ENCODE measurements at regions not wholly inside any gene's neighbourhood (a gene's known extent, or its start where the extent isn't known, plus 50 kb on each side); places are given as distances from the start of the nearest gene placed in this dataset.

DNA sequence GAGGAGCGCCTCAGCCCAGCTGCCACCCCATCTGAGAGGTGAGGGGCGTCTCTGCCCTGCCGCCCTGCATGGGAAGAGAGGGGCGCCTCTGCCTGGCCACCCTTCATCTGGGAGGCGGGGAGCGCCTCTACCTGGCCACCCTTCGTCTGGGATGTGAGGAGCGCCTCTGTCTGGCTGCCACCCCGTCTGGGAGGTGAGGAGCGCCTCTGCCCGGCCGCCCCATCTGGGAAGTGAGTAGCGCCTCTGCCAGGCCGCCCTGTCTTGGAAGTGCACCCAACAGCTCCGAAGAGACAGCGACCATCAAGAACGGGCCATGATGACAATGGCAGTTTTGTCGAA lies 114.4 kb upstream of the CES5A start:
- 67% methylated on average over 18 of the region's 18 CpGs for WGBS (ENCODE audit: insufficient coverage, insufficient replicate concordance, low lambda C conversion rate, missing lambda C conversion rate)
- DNase-seq (ENCODE audit: low read depth, low spot score): no peak
- ATAC-seq: no peak
- Histone ChIP-seq H3K36me3 (ENCODE audit: control insufficient read depth in 2 of 2, insufficient read depth in 2 of 2, low read length in 1 of 2) (no peaks in the 10 kb centered on the region), H3K9ac (ENCODE audit: control insufficient read depth, insufficient read depth, low read length) (no peak overlapping the region), H3K79me2 (ENCODE audit: control insufficient read depth, insufficient read depth, low read length) (no peaks in the 10 kb centered on the region), H3K9me3 (replicated peaks; ENCODE audit: control insufficient read depth, insufficient read depth, low read length) (no peaks in the 10 kb centered on the region), H3K4me3 (no peak overlapping the region), H2AFZ (ENCODE audit: control insufficient read depth, low read depth, low read length) (no peak overlapping the region), H3K4me2 (ENCODE audit: control insufficient read depth, insufficient read depth) (no peak overlapping the region), H3K27me3 (replicated peaks in 1 of 2; ENCODE audit: control insufficient read depth in 2 of 2, insufficient read depth in 2 of 2, low read length in 1 of 2) (no peaks in the 10 kb centered on the region), H3K27ac (ENCODE audit: control insufficient read depth, insufficient read depth) (no peak overlapping the region), H3K4me1 (ENCODE audit: control insufficient read depth, insufficient read depth, low read length) (no peaks in the 10 kb centered on the region), H4K20me1 (ENCODE audit: control insufficient read depth, insufficient read depth) (no peaks in the 10 kb centered on the region)
- TF ChIP-seq SRF (IDR thresholded peaks at IDR 0.05; ENCODE audit: low read depth in 2 of 2, low read length in 2 of 2) (no peak), NR2C1 (IDR thresholded peaks at IDR 0.05) (no peak), HCFC1 (IDR thresholded peaks at IDR 0.05; ENCODE audit: low read length) (no peak), MXI1 (IDR thresholded peaks at IDR 0.05; ENCODE audit: low read depth, low read length) (no peak), TCF12 (IDR thresholded peaks at IDR 0.05; ENCODE audit: low read depth, low read length) (no peak), NR2F1 (conservative IDR thresholded peaks at IDR 0.05) (no peak), NFYA (IDR thresholded peaks at IDR 0.05; ENCODE audit: borderline replicate concordance, low read depth, low read length) (no peak), FOXK2 (IDR thresholded peaks at IDR 0.05) (no peak), MYB (IDR thresholded peaks at IDR 0.05; ENCODE audit: borderline replicate concordance, low read depth, low read length) (no peak), IRF4 (IDR thresholded peaks at IDR 0.05; ENCODE audit: low read depth, low read length) (no peak), RAD21 (IDR thresholded peaks at IDR 0.05; ENCODE audit: insufficient read depth, low read depth, low read length) (no peak), HDAC6 (IDR thresholded peaks at IDR 0.05; ENCODE audit: unreplicated experiment) (no peak), ATF7 (IDR thresholded peaks at IDR 0.05; ENCODE audit: low read depth) (no peak), BHLHE40 (IDR thresholded peaks at IDR 0.05; ENCODE audit: borderline replicate concordance in 1 of 2, low read depth in 2 of 2, low read length in 1 of 2) (no peak)
- TF ChIP-seq, protein P1, sequence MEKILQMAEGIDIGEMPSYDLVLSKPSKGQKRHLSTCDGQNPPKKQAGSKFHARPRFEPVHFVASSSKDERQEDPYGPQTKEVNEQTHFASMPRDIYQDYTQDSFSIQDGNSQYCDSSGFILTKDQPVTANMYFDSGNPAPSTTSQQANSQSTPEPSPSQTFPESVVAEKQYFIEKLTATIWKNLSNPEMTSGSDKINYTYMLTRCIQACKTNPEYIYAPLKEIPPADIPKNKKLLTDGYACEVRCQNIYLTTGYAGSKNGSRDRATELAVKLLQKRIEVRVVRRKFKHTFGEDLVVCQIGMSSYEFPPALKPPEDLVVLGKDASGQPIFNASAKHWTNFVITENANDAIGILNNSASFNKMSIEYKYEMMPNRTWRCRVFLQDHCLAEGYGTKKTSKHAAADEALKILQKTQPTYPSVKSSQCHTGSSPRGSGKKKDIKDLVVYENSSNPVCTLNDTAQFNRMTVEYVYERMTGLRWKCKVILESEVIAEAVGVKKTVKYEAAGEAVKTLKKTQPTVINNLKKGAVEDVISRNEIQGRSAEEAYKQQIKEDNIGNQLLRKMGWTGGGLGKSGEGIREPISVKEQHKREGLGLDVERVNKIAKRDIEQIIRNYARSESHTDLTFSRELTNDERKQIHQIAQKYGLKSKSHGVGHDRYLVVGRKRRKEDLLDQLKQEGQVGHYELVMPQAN (conservative IDR thresholded peaks at IDR 0.05): no peak
- TF ChIP-seq, protein P2, sequence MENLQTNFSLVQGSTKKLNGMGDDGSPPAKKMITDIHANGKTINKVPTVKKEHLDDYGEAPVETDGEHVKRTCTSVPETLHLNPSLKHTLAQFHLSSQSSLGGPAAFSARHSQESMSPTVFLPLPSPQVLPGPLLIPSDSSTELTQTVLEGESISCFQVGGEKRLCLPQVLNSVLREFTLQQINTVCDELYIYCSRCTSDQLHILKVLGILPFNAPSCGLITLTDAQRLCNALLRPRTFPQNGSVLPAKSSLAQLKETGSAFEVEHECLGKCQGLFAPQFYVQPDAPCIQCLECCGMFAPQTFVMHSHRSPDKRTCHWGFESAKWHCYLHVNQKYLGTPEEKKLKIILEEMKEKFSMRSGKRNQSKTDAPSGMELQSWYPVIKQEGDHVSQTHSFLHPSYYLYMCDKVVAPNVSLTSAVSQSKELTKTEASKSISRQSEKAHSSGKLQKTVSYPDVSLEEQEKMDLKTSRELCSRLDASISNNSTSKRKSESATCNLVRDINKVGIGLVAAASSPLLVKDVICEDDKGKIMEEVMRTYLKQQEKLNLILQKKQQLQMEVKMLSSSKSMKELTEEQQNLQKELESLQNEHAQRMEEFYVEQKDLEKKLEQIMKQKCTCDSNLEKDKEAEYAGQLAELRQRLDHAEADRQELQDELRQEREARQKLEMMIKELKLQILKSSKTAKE (IDR thresholded peaks at IDR 0.05; ENCODE audit: low read depth, poor library complexity, severe bottlenecking): no peak
- TF ChIP-seq, protein P3, sequence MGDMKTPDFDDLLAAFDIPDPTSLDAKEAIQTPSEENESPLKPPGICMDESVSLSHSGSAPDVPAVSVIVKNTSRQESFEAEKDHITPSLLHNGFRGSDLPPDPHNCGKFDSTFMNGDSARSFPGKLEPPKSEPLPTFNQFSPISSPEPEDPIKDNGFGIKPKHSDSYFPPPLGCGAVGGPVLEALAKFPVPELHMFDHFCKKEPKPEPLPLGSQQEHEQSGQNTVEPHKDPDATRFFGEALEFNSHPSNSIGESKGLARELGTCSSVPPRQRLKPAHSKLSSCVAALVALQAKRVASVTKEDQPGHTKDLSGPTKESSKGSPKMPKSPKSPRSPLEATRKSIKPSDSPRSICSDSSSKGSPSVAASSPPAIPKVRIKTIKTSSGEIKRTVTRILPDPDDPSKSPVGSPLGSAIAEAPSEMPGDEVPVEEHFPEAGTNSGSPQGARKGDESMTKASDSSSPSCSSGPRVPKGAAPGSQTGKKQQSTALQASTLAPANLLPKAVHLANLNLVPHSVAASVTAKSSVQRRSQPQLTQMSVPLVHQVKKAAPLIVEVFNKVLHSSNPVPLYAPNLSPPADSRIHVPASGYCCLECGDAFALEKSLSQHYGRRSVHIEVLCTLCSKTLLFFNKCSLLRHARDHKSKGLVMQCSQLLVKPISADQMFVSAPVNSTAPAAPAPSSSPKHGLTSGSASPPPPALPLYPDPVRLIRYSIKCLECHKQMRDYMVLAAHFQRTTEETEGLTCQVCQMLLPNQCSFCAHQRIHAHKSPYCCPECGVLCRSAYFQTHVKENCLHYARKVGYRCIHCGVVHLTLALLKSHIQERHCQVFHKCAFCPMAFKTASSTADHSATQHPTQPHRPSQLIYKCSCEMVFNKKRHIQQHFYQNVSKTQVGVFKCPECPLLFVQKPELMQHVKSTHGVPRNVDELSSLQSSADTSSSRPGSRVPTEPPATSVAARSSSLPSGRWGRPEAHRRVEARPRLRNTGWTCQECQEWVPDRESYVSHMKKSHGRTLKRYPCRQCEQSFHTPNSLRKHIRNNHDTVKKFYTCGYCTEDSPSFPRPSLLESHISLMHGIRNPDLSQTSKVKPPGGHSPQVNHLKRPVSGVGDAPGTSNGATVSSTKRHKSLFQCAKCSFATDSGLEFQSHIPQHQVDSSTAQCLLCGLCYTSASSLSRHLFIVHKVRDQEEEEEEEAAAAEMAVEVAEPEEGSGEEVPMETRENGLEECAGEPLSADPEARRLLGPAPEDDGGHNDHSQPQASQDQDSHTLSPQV (IDR thresholded peaks at IDR 0.05): no peak
- ChIA-PET CTCF (no interaction called here), SMC1A (ENCODE audit: uncharacterized antibody, unreplicated experiment) (no interaction called here), POLR2A (no interaction called here), RAD21 (ENCODE audit: unreplicated experiment) (no interaction called here)
- in situ Hi-C loops (cut with MboI) (no loop called here), intact Hi-C loops (cut with micrococcal nuclease; ENCODE audit: unreplicated experiment) (no loop called here)
- no peak for FAIRE-seq
- BruUV-seq (replicated peaks): no TSS peak

All from GM12878 (cell line).